H1 (cell line): ENCODE measurements at regions not wholly inside any gene's neighbourhood (a gene's known extent, or its start where the extent isn't known, plus 50 kb on each side); places are given as distances from the start of the nearest gene placed in this dataset.

Source experiments
- CHD7 ChIP-seq: fragments of 300-600 bp; sonication (generic); IDR thresholded peaks from 2 replicates; pipeline ENCODE4 v1.7.1; 2012; ENCODE audit warnings: low read length, moderate library complexity, mild to moderate bottlenecking, inconsistent platforms; ENCODE audit not compliant: insufficient replicate concordance
- CTCF ChIP-seq, 3 experiments: IDR thresholded peaks; 1 replicate in 2 of 3; 2 replicates in 1 of 3; pipeline versions ENCODE4 v1.5.1 to v1.6.1; 2011; ENCODE audit warnings: low read length in 3 of 3, mild to moderate bottlenecking in 3 of 3, inconsistent platforms in 2 of 3, low read depth in 1 of 3, moderate library complexity in 1 of 3; ENCODE audit not compliant: insufficient read depth in 1 of 3; ENCODE audit errors: control extremely low read depth in 1 of 3

GRCh38 chr21:17387030-17387617, 125.7 kb upstream of the CXADR start (continued):
- TF ChIP-seq CHD7 (peak; percentile 60), CTCF (IDR thresholded peaks at IDR 0.05; ENCODE audit: control extremely low read depth in 1 of 3, insufficient read depth in 1 of 3, low read depth in 1 of 3, low read length in 3 of 3) (peak in 2 of 3 experiments; percentile 54 to 62; a peak in 3 of 4 replicates)
- TF ChIP-seq, all 59 proteins: peak for 3
